ENCODE measurements at regions not wholly inside any gene's neighbourhood (a gene's known extent, or its start where the extent isn't known, plus 50 kb on each side); places are given as distances from the start of the nearest gene placed in this dataset.

DNA sequence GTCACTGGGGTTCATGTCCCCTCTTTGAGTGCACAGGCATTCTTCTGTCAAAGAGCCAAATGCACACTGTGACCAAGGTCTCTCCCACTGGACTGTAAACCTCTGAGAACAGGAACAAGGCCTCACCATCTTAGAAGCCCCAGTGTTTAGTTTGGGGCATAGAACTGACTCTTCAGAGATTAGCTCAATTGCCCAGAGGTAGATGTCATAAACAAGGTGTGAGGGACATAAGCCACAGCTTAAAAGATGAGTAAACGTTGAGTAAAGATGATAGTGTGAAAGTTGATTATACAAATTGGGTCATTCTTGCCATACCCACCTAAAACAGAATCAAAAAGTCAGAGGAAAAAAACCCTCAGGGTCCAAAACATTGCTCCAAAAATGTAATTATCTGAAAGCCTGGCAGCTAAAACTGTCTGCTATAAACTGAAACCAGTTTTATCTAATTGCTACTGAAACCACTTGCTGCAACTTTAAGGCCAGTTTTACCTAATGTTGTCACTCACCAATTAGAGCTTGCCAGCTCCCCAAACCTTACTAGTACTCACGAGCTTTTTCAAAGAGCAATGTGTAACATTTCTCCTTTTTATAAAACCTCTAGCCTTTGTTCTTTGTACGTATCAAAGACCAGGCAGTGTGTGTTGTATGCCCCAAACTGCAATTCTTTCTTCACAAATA lies 415.2 kb downstream of the RAP2B start:
- TF ChIP-seq, protein P1, sequence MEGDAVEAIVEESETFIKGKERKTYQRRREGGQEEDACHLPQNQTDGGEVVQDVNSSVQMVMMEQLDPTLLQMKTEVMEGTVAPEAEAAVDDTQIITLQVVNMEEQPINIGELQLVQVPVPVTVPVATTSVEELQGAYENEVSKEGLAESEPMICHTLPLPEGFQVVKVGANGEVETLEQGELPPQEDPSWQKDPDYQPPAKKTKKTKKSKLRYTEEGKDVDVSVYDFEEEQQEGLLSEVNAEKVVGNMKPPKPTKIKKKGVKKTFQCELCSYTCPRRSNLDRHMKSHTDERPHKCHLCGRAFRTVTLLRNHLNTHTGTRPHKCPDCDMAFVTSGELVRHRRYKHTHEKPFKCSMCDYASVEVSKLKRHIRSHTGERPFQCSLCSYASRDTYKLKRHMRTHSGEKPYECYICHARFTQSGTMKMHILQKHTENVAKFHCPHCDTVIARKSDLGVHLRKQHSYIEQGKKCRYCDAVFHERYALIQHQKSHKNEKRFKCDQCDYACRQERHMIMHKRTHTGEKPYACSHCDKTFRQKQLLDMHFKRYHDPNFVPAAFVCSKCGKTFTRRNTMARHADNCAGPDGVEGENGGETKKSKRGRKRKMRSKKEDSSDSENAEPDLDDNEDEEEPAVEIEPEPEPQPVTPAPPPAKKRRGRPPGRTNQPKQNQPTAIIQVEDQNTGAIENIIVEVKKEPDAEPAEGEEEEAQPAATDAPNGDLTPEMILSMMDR (optimal IDR thresholded peaks at IDR 0.05 in 1 of 3, IDR thresholded peaks at IDR 0.05 in 1 of 3, conservative IDR thresholded peaks at IDR 0.05 in 1 of 3; ENCODE audit: extremely low read depth in 1 of 3, insufficient read depth in 2 of 3, low read length in 3 of 3), result no peak
- no peak for TF ChIP-seq EZH2 (IDR thresholded peaks at IDR 0.05; ENCODE audit: low read length)
